Esophagus squamous epithelium (tissue), 5 donors: ENCODE measurements at regions not wholly inside any gene's neighbourhood (a gene's known extent, or its start where the extent isn't known, plus 50 kb on each side); places are given as distances from the start of the nearest gene placed in this dataset.

ENCODE experiments used
- DNase-seq: peaks from one replicate; lab custom pipeline; 2025; lab: John Stamatoyannopoulos, UW
- H3K27ac ChIP-seq, 4 donors: fragments of 200-600 bp; sonication (generic); one replicate each; pipeline ENCODE4 v1.5.1; 2016 to 2019; ENCODE audit warnings: mild to moderate bottlenecking in 1 of 4
- H3K27me3 ChIP-seq, 4 donors: fragments of 200-600 bp; sonication (generic); 1 replicate in 3 of 4; 2 replicates in 1 of 4; pipeline versions ENCODE4 v1.5.1 to v1.6.0; 2017 to 2021; ENCODE audit warnings: antibody characterized with exemption in 1 of 4
- H3K36me3 ChIP-seq, 3 donors: fragments of 200-600 bp; sonication (generic); one replicate each; pipeline ENCODE4 v1.5.1; 2016 to 2019
- H3K4me1 ChIP-seq, 3 donors: fragments of 200-600 bp; sonication (generic); one replicate each; pipeline ENCODE4 v1.5.1; 2017 to 2019
- H3K4me3 ChIP-seq, 4 donors: fragments of 200-600 bp; sonication (generic); 1 replicate in 3 of 4; 2 replicates in 1 of 4; pipeline ENCODE4 v1.5.1; 2016 to 2019; ENCODE audit warnings: mild to moderate bottlenecking in 2 of 4, moderate library complexity in 1 of 4
- H3K9me3 ChIP-seq, 3 donors: fragments of 200-600 bp; sonication (generic); one replicate each; pipeline ENCODE4 v1.5.1; 2016 to 2019
- POLR2A ChIP-seq, 4 donors: fragments of 450-650 bp; IDR thresholded peaks; one replicate each; pipeline ENCODE4 v1.6.1; 2017; ENCODE audit warnings: antibody characterized with exemption in 4 of 4, mild to moderate bottlenecking in 4 of 4, moderate library complexity in 3 of 4
- WGBS, 2 donors: methylation state at CpG; one replicate each; pipeline ENCODE4 v1.1.5; 2018; 5-methylcytosine and 5-hydroxymethylcytosine counted together
- intact Hi-C: fragments of 100-400 bp; cut with DNase I; formaldehyde crosslinking; loops from one replicate; pipeline ENCODE4 v1.15.0; 2022
- TF ChIP-seq, protein P1 (sequence below), 6 experiments: fragments of 450-650 bp in 4 of 6; fragments of 200-600 bp in 2 of 6; sonication (generic) in 2 of 6; IDR thresholded peaks; one replicate each; pipeline ENCODE4 v1.5.1; 2016 to 2019; ENCODE audit warnings: antibody characterized with exemption in 6 of 6, mild to moderate bottlenecking in 4 of 6, moderate library complexity in 4 of 6
- donor health status: DM: yes; HTN: yes; CAD: no.

DNA sequence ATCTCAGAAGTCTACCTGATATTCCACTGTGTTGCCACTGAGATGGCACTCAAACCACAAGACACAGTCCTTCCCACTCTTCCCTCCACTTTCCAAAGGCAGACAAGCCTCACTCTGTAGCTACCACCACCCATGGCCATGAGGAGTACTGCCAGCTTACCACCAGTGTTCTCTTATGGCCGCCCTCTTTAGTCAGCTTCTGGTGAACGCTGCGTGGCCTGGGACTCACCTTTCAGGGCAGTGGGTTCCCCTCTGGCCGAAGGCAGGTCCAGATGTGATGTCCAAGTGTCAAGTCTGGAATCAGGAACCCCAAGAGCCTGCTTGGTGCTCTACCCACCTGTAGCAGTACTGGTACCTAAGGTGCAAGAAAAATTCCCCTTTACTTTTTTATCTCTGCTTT, 580.8 kb downstream of the LRRIQ3 start:
- intact Hi-C loops: no loop called here
- Histone ChIP-seq H3K9me3 (no peaks in the 10 kb centered on the region), H3K4me3 (no peak overlapping the region), H3K27ac (no peak overlapping the region), H3K4me1 (no peaks in the 10 kb centered on the region), H3K36me3 (no peaks in the 10 kb centered on the region), H3K27me3 (no peaks in the 10 kb centered on the region)
- WGBS, 2 donors: 66 to 81% methylated on average over 4 of the region's 4 CpGs
- DNase-seq: no peak
- no peak for TF ChIP-seq POLR2A (IDR thresholded peaks at IDR 0.05)
- TF ChIP-seq, protein P1, sequence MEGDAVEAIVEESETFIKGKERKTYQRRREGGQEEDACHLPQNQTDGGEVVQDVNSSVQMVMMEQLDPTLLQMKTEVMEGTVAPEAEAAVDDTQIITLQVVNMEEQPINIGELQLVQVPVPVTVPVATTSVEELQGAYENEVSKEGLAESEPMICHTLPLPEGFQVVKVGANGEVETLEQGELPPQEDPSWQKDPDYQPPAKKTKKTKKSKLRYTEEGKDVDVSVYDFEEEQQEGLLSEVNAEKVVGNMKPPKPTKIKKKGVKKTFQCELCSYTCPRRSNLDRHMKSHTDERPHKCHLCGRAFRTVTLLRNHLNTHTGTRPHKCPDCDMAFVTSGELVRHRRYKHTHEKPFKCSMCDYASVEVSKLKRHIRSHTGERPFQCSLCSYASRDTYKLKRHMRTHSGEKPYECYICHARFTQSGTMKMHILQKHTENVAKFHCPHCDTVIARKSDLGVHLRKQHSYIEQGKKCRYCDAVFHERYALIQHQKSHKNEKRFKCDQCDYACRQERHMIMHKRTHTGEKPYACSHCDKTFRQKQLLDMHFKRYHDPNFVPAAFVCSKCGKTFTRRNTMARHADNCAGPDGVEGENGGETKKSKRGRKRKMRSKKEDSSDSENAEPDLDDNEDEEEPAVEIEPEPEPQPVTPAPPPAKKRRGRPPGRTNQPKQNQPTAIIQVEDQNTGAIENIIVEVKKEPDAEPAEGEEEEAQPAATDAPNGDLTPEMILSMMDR (IDR thresholded peaks at IDR 0.05): no peak

DNA sequence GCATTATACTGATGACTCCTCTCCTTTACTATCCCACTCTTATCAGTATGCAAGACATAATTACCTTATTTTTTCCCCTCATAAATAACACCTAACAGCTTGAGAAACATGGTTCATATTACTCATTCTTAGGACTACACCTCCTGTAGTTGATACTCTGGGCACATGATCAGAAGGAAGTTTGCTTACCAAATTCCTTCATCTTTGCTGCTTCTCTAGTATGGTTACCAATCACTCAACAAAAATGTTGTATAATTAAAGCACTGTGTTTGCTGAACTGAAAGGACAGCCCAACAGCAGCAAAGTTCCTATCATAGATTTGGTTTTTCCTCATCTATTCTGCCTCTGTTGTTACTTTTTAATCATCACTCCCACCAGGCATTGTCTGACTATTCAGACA, 586.3 kb downstream of the LRRIQ3 start:
- no peaks in the 10 kb centered on the region for H3K9me3 ChIP-seq
- no peak overlapping the region for H3K4me3 ChIP-seq
- intact Hi-C loops: no loop called here
- no peak for DNase-seq
- H3K27ac ChIP-seq: no peak overlapping the region
- H3K27me3 ChIP-seq: no peaks in the 10 kb centered on the region
- no peaks in the 10 kb centered on the region for H3K4me1 ChIP-seq
- no peaks in the 10 kb centered on the region for H3K36me3 ChIP-seq
- no peak for TF ChIP-seq POLR2A (IDR thresholded peaks at IDR 0.05)
- TF ChIP-seq, protein P1 (IDR thresholded peaks at IDR 0.05): no peak

DNA sequence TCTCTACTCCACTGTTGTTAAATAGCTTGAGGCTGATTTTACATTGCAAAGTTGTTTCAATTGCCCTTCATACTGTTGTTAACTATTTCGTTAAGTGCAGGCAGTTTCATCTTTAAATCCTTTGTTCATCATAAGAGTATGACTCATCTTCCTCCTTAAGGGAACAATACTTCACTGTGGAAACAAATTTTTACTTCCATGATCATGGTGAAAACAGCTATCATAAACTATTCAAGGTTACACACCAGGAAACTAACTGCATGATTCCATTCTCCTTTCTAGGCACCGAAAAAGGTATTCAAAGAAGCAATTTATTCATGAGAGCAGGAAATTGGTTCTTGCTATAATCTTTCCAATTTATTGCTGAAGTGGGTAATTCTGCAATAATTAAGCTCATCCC, 593.2 kb downstream of the LRRIQ3 start:
- DNase-seq: no peak
- H3K27ac ChIP-seq: no peak overlapping the region
- WGBS, 2 donors: 29 to 40% methylated on average over 2 of the region's 2 CpGs
- H3K9me3 ChIP-seq: no peaks in the 10 kb centered on the region
- no peaks in the 10 kb centered on the region for H3K27me3 ChIP-seq
- H3K4me1 ChIP-seq: no peaks in the 10 kb centered on the region
- TF ChIP-seq, protein P1 (IDR thresholded peaks at IDR 0.05): no peak
- TF ChIP-seq POLR2A (IDR thresholded peaks at IDR 0.05): no peak
- H3K36me3 ChIP-seq: no peaks in the 10 kb centered on the region
- no peak overlapping the region for H3K4me3 ChIP-seq
- intact Hi-C loops: no loop called here

DNA sequence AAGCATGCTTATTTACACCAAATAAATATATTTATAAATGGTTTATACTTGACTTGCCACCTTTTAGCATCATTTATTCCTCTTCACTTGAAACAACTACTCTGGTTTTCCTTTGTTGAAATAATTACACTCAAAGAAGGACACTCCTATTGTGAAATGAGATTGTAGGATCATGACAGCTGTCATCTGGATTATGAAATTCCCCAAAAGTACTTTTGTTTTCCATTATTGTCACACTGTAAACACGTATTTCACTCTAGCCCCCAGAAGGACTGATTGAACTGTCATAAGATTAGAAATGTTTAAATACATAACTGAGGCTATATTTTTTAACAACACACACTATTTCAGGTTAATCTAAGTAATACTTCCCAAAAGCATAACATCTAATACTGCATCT, 593.8 kb downstream of the LRRIQ3 start:
- no peaks in the 10 kb centered on the region for H3K27me3 ChIP-seq
- H3K9me3 ChIP-seq: no peaks in the 10 kb centered on the region
- H3K4me1 ChIP-seq: no peaks in the 10 kb centered on the region
- no peak overlapping the region for H3K27ac ChIP-seq
- no peak overlapping the region for H3K4me3 ChIP-seq
- no peak for DNase-seq
- intact Hi-C loops: no loop called here
- TF ChIP-seq POLR2A (IDR thresholded peaks at IDR 0.05): no peak
- 42 to 63% methylated on average over 1 of the region's 1 CpG for WGBS, 2 donors
- no peaks in the 10 kb centered on the region for H3K36me3 ChIP-seq

DNA sequence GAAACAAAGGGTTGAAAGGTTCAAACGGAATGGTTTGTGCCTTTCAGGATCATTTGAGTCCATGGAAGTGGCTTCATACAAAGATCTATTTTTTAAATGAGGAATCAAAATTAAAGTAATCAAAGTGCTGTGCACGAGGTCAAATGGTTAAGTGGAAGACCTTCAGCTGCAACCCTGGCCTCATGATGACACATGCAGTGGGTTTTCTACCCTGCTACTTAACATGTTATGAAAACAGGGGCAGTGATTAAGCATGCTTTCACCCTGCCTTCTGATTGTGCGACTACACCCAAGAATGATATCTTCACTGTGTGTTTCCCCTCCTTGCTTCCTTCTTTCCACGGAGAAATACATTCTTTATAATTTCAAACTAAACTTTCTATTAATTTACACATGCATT, 604.2 kb downstream of the LRRIQ3 start:
- intact Hi-C loops: no loop called here
- Histone ChIP-seq H3K9me3 (no peaks in the 10 kb centered on the region), H3K4me3 (peak overlapping the region in 1 of 4 donors; percentile 34), H3K27me3 (no peaks in the 10 kb centered on the region), H3K36me3 (no peaks in the 10 kb centered on the region), H3K27ac (peak overlapping the region in 2 of 4 donors; percentile 36 to 62), H3K4me1 (peaks cover 0 to 16% (median 4%) of the 10 kb centered on the region in 3 donors)
- no peak for DNase-seq
- TF ChIP-seq, protein P1 (IDR thresholded peaks at IDR 0.05): no peak
- TF ChIP-seq POLR2A (IDR thresholded peaks at IDR 0.05): no peak
- 14 to 25% methylated on average over 4 of the region's 4 CpGs for WGBS, 2 donors

DNA sequence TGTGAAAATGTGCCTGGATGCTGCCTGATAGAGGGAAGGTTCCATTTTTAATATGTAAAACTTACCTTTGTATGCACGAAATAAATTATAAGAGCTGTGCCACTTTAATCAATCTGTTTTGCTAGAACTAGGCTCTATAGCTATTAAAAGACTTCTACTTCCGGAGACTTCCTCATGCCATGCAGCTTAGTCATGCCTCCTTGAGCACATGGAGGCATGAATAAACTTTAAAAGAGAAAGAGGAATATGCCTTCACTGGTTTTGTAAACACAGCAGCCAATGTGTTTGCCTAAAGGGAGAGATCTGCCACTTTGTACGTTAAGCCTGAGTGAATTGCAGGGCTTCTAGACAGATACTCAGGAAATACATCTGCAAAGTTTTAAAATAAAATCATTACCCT, 604.6 kb downstream of the LRRIQ3 start:
- Histone ChIP-seq H3K9me3 (no peaks in the 10 kb centered on the region), H3K4me3 (peak overlapping the region in 3 of 4 donors; percentile 12 to 34 (median 28)), H3K36me3 (no peaks in the 10 kb centered on the region), H3K4me1 (peaks cover 0 to 16% (median 4%) of the 10 kb centered on the region in 3 donors), H3K27me3 (no peaks in the 10 kb centered on the region), H3K27ac (peak overlapping the region in 3 of 4 donors; percentile 36 to 62 (median 39))
- TF ChIP-seq POLR2A (IDR thresholded peaks at IDR 0.05): no peak
- TF ChIP-seq, protein P1 (IDR thresholded peaks at IDR 0.05): no peak
- intact Hi-C loops: no loop called here
- no peak for DNase-seq
- 7 to 8% methylated on average over 3 of the region's 3 CpGs for WGBS, 2 donors
